DOHH2 (cell line): ENCODE measurements at regions not wholly inside any gene's neighbourhood (a gene's known extent, or its start where the extent isn't known, plus 50 kb on each side); places are given as distances from the start of the nearest gene placed in this dataset.

Experiments used
- CTCF ChIP-seq: fragments of 200-600 bp; sonication (generic); IDR thresholded peaks from one replicate; pipeline ENCODE4 v1.5.1; 2014; ENCODE audit warnings: antibody characterized with exemption, mild to moderate bottlenecking, low read depth, low read length; ENCODE audit not compliant: poor library complexity, severe bottlenecking
- EZH2phosphoT487 ChIP-seq: fragments of 200-600 bp; sonication (generic); IDR thresholded peaks from 2 replicates; pipeline ENCODE4 v1.6.1; 2017; ENCODE audit warnings: borderline replicate concordance, mild to moderate bottlenecking, antibody characterized with exemption, low read length, moderate library complexity, mixed read lengths

- TF ChIP-seq CTCF = no peak
- TF ChIP-seq EZH2phosphoT487 = no peak
Measured at GRCh38 chr2:146038014-146038413, 1518.1 kb upstream of the ZEB2 start.
